ENCODE measurements at regions not wholly inside any gene's neighbourhood (a gene's known extent, or its start where the extent isn't known, plus 50 kb on each side); places are given as distances from the start of the nearest gene placed in this dataset.

DNA sequence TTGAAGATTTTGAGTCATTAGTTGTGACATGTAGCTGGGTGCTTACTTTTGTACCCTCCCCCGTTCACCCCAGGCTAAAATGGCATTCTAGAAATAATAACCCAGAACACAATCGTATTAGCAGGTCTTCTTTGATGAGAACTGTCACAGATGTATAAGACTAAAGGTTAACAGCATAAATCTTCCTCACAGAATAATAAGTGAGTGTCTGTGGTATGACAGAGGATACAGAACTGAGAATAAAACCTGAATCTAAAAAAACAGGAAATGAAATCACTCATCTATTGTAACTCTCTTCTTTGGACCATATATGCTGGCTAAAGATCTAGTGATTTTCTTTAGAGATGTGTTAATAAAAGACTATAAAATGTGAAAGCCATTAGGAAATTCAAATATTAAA, 746.6 kb downstream of the LRFN5 start (continued):
- TF ChIP-seq ZNF70 (CRISPR knock-in tag; IDR thresholded peaks at IDR 0.05) (no peak), TOX (CRISPR knock-in tag; IDR thresholded peaks at IDR 0.05; ENCODE audit: borderline replicate concordance) (no peak)

DNA sequence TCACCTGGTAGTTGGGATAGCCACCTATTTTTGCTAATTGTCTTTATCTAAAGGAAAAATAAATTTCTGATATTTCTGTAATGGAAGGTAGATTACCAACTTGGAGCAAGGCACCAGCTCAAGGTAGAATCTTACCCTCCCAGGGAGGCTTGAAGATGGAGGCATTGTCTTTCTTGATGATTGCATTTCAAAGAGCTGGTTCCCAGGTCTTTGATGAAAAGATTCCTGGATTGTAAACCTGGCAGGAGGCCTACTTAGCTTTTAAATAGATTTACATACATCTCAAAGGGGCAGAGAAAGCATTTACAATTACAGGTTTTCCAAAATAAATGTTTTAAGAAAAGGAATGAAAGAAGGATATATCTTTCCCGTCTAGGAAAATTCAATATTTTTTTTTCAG, 729.2 kb downstream of the LRFN5 start:
- TF ChIP-seq GLIS3 (CRISPR knock-in tag; IDR thresholded peaks at IDR 0.05) (no peak), BACH2 (CRISPR knock-in tag; IDR thresholded peaks at IDR 0.05; ENCODE audit: borderline replicate concordance) (no peak), ZNF565 (CRISPR knock-in tag; conservative IDR thresholded peaks at IDR 0.05; ENCODE audit: low read depth) (no peak), ZNF70 (CRISPR knock-in tag; IDR thresholded peaks at IDR 0.05) (no peak), ARNTL (CRISPR knock-in tag; IDR thresholded peaks at IDR 0.05; ENCODE audit: borderline replicate concordance, low read depth) (no peak), ZFP30 (CRISPR knock-in tag; IDR thresholded peaks at IDR 0.05) (no peak), ZFP3 (CRISPR knock-in tag; IDR thresholded peaks at IDR 0.05) (no peak), ZC3H10 (CRISPR knock-in tag; IDR thresholded peaks at IDR 0.05) (no peak), RARB (CRISPR knock-in tag; IDR thresholded peaks at IDR 0.05) (no peak), ISL1 (CRISPR knock-in tag; IDR thresholded peaks at IDR 0.05) (no peak), OSR1 (CRISPR knock-in tag; IDR thresholded peaks at IDR 0.05) (no peak), PPARA (CRISPR knock-in tag; IDR thresholded peaks at IDR 0.05; ENCODE audit: borderline replicate concordance) (no peak), SNAI2 (CRISPR knock-in tag; IDR thresholded peaks at IDR 0.05) (no peak), TOX (CRISPR knock-in tag; IDR thresholded peaks at IDR 0.05; ENCODE audit: borderline replicate concordance) (no peak), CSDC2 (CRISPR knock-in tag; IDR thresholded peaks at IDR 0.05) (no peak), ESRRG (CRISPR knock-in tag; IDR thresholded peaks at IDR 0.05) (no peak)
- TF ChIP-seq, protein P1, sequence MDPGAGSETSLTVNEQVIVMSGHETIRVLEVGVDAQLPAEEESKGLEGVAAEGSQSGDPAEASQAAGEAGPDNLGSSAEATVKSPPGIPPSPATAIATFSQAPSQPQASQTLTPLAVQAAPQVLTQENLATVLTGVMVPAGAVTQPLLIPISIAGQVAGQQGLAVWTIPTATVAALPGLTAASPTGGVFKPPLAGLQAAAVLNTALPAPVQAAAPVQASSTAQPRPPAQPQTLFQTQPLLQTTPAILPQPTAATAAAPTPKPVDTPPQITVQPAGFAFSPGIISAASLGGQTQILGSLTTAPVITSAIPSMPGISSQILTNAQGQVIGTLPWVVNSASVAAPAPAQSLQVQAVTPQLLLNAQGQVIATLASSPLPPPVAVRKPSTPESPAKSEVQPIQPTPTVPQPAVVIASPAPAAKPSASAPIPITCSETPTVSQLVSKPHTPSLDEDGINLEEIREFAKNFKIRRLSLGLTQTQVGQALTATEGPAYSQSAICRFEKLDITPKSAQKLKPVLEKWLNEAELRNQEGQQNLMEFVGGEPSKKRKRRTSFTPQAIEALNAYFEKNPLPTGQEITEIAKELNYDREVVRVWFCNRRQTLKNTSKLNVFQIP (CRISPR knock-in tag; IDR thresholded peaks at IDR 0.05; ENCODE audit: borderline replicate concordance, low read depth): no peak
- TF ChIP-seq, protein P2, sequence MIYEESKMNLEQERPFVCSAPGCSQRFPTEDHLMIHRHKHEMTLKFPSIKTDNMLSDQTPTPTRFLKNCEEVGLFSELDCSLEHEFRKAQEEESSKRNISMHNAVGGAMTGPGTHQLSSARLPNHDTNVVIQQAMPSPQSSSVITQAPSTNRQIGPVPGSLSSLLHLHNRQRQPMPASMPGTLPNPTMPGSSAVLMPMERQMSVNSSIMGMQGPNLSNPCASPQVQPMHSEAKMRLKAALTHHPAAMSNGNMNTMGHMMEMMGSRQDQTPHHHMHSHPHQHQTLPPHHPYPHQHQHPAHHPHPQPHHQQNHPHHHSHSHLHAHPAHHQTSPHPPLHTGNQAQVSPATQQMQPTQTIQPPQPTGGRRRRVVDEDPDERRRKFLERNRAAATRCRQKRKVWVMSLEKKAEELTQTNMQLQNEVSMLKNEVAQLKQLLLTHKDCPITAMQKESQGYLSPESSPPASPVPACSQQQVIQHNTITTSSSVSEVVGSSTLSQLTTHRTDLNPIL (CRISPR knock-in tag; IDR thresholded peaks at IDR 0.05; ENCODE audit: low read depth): no peak
- TF ChIP-seq, protein P3, sequence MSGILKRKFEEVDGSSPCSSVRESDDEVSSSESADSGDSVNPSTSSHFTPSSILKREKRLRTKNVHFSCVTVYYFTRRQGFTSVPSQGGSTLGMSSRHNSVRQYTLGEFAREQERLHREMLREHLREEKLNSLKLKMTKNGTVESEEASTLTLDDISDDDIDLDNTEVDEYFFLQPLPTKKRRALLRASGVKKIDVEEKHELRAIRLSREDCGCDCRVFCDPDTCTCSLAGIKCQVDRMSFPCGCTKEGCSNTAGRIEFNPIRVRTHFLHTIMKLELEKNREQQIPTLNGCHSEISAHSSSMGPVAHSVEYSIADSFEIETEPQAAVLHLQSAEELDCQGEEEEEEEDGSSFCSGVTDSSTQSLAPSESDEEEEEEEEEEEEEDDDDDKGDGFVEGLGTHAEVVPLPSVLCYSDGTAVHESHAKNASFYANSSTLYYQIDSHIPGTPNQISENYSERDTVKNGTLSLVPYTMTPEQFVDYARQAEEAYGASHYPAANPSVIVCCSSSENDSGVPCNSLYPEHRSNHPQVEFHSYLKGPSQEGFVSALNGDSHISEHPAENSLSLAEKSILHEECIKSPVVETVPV (CRISPR knock-in tag; IDR thresholded peaks at IDR 0.05): no peak
- TF ChIP-seq, protein P4, sequence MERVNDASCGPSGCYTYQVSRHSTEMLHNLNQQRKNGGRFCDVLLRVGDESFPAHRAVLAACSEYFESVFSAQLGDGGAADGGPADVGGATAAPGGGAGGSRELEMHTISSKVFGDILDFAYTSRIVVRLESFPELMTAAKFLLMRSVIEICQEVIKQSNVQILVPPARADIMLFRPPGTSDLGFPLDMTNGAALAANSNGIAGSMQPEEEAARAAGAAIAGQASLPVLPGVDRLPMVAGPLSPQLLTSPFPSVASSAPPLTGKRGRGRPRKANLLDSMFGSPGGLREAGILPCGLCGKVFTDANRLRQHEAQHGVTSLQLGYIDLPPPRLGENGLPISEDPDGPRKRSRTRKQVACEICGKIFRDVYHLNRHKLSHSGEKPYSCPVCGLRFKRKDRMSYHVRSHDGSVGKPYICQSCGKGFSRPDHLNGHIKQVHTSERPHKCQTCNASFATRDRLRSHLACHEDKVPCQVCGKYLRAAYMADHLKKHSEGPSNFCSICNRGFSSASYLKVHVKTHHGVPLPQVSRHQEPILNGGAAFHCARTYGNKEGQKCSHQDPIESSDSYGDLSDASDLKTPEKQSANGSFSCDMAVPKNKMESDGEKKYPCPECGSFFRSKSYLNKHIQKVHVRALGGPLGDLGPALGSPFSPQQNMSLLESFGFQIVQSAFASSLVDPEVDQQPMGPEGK (CRISPR knock-in tag; IDR thresholded peaks at IDR 0.05; ENCODE audit: borderline replicate concordance): no peak
- no peak for ATAC-seq

DNA sequence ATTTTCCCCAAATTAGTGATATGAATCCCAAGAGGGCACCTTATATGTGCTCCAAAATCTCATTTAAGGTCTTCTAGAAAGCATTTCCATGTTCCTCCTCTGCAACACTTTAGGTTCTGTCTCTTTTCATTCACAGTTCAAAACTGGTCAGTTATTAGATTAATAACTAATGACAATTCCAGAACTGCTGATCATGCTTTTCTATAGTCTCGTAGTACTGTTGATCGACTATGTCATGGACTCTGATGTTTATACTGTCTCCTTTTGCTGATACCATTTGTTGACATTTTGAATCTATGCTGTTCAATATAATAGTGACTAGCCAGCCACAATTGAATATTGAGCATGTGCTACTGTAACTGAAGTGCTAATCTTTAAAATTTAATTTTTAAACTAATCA, 728.3 kb downstream of the LRFN5 start:
- no peak for ATAC-seq
- no peak for TF ChIP-seq SNAI2 (CRISPR knock-in tag; IDR thresholded peaks at IDR 0.05)
- TF ChIP-seq ISL1 (CRISPR knock-in tag; IDR thresholded peaks at IDR 0.05): no peak

DNA sequence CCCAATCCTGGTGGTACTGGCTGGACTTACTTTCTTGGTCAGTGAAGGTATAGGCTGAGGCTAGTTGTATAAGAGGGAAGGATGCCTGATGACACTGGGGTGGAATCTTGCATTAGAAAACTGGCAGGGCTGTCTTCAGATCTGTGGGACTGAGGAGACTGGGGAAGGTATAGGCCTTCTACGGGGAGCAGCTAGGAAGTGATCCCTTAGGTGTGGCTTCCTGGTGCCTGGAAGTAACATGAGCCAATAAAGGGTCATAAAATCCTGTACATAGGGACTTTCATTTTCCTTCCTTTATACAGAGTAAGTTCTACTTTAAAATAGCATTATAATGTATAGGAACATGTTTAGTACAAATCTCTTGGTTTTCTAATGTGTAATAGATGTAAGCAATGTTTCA, 716.8 kb downstream of the LRFN5 start:
- TF ChIP-seq SNAI2 (CRISPR knock-in tag; IDR thresholded peaks at IDR 0.05): no peak
- TF ChIP-seq BACH2 (CRISPR knock-in tag; IDR thresholded peaks at IDR 0.05; ENCODE audit: borderline replicate concordance): no peak
- TF ChIP-seq ZNF565 (CRISPR knock-in tag; conservative IDR thresholded peaks at IDR 0.05; ENCODE audit: low read depth): no peak
- no peak for TF ChIP-seq ZC3H10 (CRISPR knock-in tag; IDR thresholded peaks at IDR 0.05)
- no peak for TF ChIP-seq GLIS3 (CRISPR knock-in tag; IDR thresholded peaks at IDR 0.05)
- TF ChIP-seq, protein P1 (CRISPR knock-in tag; IDR thresholded peaks at IDR 0.05; ENCODE audit: borderline replicate concordance, low read depth): no peak
- no peak for TF ChIP-seq TCF4 (CRISPR knock-in tag; IDR thresholded peaks at IDR 0.05; ENCODE audit: borderline replicate concordance)
- TF ChIP-seq ARNTL (CRISPR knock-in tag; IDR thresholded peaks at IDR 0.05; ENCODE audit: borderline replicate concordance, low read depth): no peak
- TF ChIP-seq ZFP30 (CRISPR knock-in tag; IDR thresholded peaks at IDR 0.05): no peak
- no peak for TF ChIP-seq CSDC2 (CRISPR knock-in tag; IDR thresholded peaks at IDR 0.05)
- no peak for TF ChIP-seq TOX (CRISPR knock-in tag; IDR thresholded peaks at IDR 0.05; ENCODE audit: borderline replicate concordance)
- no peak for TF ChIP-seq PPARA (CRISPR knock-in tag; IDR thresholded peaks at IDR 0.05; ENCODE audit: borderline replicate concordance)
- ATAC-seq: no peak
